CD4-positive, alpha-beta T cell treated with Interleukin-4 for 4 hours (primary cell): ENCODE measurements at regions not wholly inside any gene's neighbourhood (a gene's known extent, or its start where the extent isn't known, plus 50 kb on each side); places are given as distances from the start of the nearest gene placed in this dataset.
"Not testable (repeated sequence)": the region's sequence is repeated elsewhere in the genome, so short reads cannot be mapped to it uniquely, and the experiment has no call there.

Source experiments
- DNase-seq: peaks from one replicate; pipeline ENCODE4 v3.0.0-alpha.2; 2020

DNA sequence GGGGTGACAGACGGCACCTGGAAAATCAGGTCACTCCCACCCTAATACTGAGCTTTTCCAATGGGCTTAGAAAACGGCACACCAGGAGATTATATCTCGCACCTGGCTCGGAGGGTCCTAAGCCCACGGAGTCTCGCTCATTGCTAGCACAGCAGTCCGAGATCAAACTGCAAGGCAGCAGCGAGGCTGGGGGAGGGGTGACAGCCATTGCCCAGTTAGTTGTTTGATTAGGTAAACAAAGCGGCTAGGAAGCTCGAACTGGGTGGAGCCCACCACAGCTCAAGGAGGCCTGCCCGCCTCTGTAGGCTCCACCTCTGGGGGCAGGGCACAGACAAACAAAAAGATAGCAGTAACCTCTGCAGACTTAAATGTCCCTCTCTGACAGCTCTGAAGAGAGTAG lies 260.9 kb downstream of the BLID start:
- DNase-seq, result not testable (repeated sequence)

DNA sequence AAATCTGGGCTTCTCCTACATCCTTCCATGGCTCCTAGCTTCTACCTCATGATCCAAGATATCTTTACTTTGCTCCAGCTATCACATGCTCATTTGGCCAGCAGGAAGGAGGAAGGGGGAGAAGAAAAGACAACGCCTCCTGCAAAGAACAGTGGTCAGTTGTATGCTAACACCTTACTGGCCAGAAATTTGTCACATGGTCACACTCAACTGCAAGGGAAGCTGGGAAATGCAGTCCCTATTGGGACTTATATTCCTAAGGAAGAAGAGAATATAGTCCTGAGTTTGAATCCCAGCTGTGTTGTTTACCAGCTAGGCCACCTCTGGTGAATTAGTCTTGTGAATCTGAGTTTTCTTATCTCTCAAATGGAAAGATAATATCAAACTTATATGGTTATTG lies 272.0 kb downstream of the BLID start:
- no peak for DNase-seq

DNA sequence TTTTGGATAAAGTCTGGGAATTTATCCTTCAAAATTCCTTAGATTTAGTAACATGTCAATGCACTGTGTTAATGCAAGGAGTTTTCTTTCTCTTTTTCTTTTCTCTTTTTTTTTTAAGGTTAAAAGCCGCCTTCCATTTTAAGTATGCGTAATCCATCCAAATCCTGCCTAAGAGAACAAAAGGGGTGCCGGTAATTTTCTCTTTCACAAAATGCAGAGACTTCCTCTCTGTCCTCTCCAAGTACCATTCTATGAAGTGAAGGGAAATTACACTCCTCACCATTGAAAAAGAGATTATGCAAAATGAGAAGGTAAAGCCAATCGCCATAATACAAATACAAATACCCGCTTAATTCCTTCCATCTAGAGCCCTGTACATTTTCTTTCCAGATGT lies 273.8 kb downstream of the BLID start:
- DNase-seq, result no peak

DNA sequence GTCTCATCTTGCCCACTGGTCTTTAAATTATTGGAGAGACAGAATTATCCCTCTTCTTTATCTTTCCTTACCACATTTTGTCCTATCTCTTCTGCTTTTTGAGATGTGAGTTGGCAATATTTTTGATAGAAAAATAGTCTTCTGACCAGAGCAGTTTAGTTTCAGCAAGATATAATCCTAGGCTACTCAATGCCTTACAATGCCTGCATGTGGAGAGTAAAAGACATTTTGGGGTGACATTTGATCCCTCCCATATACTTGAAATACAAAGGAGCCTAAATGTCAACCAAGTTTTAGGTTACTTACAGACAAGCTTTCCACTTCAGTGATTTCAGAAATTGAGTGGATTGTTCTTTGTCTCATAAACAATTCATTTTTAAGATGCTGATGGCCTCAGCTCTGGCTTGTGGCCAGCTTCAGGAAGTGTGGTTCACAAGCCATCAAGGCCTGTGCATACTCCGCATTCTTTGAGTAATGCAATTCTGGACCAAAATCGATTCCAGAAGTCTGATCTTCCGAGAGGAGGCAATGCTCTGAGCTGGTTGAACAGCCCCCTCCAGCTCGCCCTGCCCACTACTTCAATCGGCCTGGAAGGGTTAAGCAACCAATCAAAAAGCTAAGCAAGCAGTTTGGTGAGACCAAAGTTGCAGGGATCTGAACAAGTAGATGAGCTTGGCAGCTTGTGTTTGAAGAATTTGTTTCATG lies 274.4 kb downstream of the BLID start:
- DNase-seq, result no peak

DNA sequence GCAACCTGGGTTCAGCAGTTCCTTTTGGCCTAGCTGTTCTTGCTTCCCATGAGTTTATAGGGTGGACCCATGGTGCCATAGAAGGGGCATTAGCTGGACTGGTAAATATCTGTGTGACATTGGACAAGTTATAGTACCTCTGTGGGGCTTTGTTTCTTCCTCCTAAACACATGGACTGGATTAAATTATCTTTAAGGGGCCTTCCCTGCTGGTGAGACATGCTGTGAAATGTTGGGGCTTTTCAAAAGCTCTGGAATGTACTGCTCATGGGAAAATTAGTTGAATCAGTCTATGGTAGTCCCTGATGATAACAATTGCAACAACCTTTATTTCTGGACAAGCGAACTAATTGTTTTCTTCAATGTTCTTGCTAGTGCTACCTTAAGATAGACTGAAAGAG lies 276.2 kb downstream of the BLID start:
- no peak for DNase-seq

DNA sequence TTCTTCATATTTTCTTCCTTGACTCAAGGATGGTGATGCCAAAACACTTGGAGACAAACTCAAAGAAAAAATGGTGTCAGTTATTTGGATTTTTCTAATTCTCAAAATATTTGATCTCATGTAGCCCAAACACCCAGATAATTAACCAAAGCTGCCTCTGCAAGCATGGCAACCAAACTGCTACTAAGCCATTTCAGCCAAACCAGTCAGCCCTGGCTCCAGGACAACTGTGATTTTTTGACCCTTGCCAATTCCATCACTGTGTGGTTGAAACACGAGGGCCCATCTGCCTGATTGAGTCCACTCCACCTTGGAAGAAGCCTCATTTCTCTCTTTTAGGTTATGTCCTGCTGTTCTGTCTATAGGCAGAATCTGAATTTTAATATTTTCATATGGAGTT lies 277.4 kb downstream of the BLID start:
- no peak for DNase-seq

DNA sequence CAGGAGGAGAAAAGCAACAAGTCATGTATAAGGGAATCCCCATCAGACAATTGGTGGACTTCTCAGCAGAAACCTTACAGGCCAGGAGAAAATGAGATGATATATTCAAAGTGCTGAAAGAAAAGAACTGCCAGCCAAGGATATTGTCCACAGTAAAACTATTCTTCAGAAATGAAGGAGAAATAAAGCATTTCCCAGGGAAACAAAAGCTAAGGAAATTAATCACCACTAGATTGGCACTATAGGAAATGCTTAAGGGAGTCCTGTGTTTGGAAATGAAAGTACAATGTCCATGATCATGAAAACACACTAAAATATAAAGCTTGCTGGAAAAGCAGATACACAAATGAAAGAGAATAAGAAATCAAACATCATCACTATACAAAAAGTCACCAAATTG lies 282.0 kb downstream of the BLID start:
- DNase-seq, result no peak

DNA sequence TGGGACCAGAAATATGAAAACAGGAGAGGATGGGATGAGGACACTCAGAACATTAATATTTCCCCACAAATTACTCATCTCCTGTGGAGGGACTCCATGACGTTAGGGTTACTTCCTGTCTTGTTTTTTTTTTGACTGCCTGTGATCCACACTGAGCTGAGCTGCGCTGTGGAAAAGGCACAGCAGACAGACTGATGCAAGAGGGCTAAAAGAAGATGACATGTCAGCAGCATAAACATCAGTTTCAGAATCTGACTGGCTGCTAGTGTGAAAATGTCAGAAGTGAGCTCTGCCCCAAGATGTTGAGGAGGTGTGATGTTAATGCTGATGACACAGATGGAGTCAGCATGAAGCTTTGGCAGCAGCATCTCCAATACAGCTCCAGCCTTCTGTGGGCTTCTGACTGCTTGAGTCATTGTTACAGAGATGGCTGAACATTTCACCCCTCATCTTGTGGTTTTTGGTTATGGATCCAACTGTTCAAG lies 286.8 kb downstream of the BLID start:
- DNase-seq, result no peak

DNA sequence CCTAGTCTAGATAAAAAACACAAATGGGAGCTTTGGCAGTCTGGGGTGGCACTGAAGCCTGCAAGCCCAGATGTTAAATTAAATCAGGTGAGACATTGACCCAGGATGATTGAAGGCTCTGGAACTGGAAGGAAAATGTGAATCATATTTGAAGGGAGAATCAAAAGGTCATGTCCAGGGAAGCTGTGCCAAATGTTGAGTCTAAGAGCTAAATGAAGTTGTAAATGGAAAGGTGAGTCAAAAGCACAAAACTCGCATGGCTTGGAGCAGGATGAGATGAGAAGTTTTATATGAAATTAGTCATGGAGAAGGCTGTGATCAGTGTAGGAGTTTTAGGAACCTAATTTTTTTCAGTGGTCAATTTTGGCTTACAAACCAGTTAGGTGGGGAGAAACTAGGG lies 301.1 kb downstream of the BLID start:
- no peak for DNase-seq

DNA sequence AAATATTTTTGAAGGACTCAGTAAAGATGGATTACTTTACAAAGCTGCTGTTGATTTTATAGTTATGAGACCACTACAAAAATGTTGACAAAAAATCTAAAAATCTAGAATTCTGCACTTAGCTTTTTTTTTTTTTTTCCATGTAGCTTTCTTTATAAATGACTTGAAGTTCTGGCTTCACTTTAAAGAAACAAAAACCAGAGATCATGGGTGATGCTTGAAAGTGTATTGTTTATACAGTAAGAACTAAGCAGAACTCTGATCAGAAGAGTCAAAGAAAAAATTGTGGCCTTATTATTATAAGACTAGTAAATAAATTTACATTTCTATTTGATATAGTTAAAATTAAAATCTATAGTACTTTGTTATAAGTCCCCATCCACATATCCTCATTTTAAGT lies 301.7 kb downstream of the BLID start:
- DNase-seq, result no peak

DNA sequence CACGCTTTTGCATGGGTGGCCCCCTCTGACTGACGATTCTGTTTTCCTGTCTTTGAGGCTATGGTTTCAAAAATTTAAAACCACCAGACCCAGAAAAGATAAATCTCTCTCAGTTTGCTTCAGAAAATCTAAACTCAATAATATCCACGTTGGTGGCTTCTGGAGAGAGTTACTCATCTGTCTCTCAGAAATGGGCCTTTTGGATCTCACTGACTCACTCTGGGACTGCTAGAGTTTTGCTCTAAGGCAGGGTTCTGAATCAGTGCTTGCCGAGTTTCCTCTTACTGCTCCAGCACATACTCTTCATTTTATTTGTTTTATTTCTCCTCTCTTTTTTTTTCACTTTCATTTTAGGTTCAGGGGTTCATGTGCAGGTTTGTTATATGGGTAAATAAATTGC lies 305.7 kb downstream of the BLID start:
- no peak for DNase-seq

DNA sequence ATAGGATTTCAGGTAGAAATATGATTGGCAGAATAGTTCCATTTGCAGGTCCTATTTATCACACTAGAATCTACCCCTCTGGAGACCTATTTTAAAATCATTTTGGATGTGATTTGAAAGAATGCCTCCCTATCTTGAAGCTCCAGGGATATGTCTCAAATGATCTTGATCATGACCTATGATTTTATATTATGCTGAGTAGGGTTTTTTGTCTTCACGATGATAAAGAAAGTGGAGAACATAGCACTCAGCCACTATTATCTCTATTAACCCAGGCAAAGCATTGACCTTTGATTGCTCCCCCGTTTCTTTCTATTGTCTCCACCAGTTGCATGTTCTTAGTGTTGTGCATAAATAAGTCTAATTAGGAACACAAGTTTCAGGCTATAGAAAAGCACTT lies 307.9 kb downstream of the BLID start:
- DNase-seq, result no peak

DNA sequence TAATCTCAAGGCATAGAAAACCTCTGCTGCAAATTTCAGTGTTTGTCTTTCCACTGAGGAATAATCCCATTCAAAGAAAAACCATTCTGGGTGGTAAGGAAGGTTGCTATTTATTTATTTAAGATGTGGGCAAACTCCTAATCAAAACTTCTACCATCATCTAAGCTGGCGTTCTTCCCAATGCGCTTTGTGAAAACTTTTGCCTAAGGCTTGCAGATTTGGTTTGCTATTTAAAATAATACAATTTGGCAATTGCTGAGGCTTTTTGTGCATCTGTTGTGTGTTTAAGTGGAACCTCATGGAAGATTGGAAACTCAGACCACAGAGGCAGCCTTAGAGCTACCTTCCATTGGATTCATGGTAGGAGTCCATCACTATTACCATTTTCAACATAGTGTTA lies 309.0 kb downstream of the BLID start:
- DNase-seq, result no peak

DNA sequence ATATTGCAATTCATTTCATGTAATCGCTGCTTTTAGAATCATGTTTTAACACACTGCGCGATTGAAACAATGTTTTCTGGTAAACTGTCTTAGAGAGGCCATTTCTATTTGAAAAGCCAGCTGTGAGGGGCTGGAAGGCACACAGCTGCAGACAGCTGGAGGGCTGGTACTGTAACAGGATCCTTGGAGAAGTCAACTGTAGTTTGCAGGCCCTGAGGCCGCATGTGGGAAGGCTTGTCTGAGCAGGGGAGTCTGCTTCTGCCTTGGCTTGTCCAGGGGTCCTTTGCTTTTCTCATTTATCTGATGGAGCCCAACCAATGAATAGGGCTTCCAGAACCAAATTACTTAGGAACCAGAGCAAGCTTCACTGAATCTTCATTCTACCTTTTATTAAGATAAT lies 313.5 kb downstream of the BLID start:
- DNase-seq, result no peak

DNA sequence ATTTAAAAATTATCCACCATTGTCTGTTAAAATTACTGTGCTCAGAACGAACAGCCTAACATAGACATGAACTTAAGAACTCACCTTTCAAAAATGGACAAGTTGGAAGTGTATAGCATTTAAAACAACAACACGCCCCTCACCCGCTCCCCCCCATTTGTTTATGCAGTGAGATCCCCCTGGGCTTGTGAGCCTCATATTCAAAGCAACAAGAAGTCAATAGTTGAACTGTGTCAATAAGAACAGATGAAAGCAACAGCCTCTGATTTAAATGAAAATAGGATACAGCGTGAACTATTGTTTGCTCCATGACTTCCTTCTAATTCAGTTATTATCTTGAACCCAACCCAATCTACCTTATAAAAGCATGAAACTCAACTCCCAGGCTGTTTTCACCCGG lies 314.2 kb downstream of the BLID start:
- no peak for DNase-seq

DNA sequence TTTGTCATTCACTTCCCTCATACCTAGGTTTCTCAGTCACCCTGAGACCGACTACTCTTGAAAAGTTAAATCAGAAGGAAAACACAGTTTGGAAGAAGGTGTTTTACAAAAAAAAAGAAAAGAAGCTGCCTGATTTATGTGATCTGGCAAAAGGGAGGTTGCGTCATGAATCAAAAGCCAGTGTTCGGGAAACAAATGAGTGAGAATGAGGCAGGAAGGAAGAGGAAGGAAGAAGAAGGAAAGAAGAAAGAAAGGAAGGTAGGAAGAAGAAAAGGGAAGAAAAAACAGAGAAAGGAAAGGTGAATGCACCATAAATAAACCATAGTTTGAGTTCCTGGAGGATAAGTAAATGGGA lies 314.6 kb downstream of the BLID start:
- no peak for DNase-seq

DNA sequence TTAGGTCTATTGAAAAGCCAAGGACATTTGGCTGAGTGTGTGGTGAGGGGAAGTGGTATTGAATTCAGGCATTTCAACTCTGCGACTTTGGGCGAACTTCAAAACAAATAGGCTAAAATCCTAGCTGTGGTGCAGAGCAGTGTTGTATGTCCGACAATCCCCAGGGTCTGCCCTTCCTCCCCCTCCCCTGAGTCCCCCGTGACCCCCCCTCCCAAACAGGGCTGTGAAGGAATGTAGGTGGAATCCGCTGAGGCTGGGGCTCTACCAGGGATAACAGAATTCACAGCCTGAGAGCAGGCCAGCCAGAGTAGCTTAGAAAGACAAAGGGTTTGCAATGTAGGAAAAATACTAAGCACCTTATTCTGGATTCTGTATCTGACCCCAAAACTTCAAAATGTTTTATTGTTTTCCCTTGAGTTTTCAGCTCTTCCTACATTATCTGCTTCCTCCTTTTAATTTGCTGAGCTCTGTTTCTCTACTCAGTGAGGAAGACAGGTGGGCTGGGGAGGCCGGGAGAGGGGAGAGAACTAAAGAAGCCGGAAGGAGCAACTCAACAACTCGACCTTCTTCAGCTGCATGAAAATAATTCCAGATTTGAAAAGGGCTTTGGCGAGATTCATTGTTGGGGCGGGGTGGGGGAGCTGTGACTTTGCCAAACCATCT lies 315.2 kb downstream of the BLID start:
- DNase-seq, result no peak

DNA sequence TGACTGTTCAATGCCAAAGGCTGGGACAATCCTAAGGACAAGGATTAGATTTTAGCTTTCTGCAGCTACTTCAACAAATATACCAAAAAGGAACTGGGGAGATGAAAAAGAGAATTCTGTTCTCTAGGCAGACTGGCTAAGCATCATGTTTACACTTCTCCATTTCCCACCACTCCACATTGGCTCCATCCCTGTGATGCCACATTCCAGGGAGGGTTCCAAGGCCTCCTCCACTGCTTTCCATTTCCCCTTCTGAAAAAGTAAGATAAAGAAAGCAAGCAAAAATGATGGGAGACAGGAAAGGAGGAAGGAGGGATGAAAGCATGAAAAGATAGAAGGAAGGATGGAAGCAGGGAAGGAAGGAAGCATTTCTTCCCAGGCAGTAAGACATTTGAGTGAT lies 315.8 kb downstream of the BLID start:
- no peak for DNase-seq

DNA sequence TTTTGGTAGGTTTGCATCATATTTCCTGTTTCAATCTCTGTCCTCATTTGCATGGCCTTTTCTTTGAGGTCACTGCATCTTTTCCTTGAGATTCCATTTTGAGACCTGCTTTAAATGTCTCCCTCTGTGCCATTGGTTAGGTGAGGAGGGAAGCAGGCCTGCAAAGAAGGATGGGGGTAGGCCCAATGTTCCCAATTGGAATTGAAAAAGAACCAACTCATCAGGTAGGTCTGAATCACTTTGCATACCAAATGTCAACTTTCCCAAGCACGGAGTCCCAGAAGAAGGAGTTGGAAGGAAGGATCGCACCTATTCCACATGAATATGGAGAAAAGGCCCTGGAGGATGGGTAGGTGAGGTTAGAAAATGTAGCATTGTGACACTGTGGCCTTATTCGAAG lies 318.5 kb downstream of the BLID start:
- no peak for DNase-seq

DNA sequence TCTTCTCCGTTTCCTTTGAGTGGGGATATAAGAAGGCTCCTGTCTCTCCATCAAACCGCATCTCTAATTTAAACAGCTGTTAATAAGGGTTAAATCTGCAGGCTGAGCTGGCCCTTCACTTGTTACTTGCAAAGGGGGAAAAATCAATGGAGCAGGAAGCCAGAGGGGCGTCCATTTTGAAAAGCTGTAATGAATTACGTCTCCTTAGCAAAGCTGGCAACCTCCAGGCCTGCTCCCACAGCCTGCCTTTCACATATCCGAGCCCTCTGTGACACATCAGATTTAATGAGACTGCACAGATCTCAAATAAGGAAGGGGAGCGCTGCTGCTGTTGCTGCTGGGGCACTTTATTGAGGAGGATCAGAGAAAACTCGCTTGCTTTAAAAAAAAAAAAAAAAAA lies 320.8 kb downstream of the BLID start:
- no peak for DNase-seq

DNA sequence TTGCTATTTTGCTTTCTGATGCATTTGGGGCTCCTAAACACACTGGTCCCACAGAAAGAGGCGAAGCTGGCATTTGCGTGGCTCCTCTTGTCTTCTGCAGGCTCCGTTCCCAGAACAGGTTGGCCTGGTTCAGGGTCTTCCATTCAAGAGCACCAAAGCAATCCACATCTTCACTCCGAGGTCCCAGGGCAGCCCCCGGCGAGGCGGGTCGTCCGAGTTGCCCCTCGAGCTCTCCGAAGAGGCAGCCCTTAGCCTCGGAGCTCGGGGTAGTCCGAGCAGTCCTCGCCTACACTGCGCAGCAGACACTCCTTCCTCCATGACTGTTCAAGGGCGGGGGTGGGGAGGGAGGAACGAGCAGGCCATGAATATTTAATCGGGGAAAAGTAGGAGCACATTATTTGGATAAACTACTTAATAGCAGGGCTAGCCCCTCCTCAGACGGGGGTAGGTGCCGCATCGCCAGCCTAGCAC lies 321.3 kb downstream of the BLID start:
- no peak for DNase-seq

DNA sequence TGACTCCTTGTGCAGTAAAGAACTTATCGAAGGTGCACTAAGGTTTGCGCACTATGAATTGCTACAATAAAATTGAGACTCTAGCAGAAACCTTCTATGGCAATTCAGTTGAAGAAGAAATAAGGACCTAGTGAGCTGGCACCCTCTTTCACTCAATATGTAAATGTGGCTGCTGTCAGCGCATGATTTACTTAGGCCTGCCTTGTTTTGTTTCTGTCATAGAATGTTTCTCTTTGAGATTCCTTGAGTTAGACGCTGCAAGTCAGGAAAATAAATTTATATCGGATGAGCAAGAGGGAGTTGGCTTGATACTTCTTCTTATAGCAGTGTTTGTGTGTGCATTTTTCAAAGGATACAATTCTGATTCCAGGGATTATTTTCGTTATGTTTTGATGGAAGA lies 322.1 kb downstream of the BLID start:
- DNase-seq, result no peak

DNA sequence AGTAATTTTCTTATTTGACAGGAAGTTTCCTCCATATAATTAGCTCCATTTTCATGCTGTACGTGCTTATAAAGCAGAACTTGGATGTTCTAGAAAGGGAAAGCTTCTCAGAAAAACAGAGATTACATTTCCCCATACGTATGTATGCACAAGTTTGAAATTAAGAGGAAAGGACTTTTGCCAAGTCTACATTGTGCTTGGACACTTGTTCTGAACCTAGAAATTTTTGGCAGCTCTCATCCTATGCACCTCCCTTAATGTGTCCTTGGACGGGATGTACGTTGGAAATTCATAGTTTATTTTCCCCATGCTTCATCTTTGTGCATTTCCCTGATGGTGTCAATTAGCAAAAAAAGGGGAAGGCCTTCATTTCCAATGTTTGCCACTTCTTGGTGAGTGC lies 322.7 kb downstream of the BLID start:
- no peak for DNase-seq

DNA sequence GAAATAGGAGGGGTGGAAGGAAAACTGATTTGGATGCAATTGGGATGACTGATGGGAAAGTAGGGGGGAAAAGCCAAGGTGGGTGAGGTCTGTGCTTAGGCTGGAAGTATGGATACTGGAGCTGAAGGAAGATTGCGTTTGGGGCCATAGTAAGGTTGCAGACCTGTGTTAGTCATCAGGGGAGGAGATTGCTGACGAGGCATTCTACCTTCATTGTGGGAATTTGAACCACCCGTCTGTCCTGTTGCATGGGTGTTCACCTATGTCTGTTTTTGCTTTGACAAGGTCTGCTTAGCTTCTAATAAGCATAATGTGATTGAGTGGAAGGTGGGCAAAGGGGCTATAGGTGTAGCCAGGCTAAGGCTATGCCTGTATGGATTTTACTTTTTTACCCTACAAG lies 323.8 kb downstream of the BLID start:
- no peak for DNase-seq

DNA sequence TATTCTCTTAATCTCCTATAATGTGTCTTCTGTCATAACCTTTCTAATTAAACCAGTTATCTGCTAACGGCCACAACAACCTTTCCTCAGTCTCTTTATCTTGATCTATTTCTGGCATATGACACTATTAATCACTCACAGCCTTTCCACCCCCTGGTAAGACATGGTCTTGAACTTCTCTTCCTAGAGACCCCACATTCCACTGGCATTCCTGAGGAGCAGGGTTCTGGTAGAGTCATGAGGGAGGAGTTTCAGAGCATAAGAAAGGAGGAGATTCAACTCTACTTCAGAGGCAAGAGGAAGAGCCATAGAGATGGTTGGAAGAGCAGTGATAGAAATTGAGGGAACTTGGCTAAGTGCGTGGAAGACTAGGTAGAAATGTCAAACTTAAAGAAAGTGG lies 325.6 kb downstream of the BLID start:
- no peak for DNase-seq
